B cell (primary cell): ENCODE measurements at regions not wholly inside any gene's neighbourhood (a gene's known extent, or its start where the extent isn't known, plus 50 kb on each side); places are given as distances from the start of the nearest gene placed in this dataset.

Experiments
- ATAC-seq: fragments of 200-7000 bp; cut with Tn5 transposase; one replicate; pipeline ENCODE4 v1.10.0; 2021; ENCODE audit warnings: low read depth, mild to moderate bottlenecking, moderate number of reproducible peaks, moderate library complexity
- CTCF ChIA-PET: fragments of 350-600 bp; sonication (Branson Sonifier 250); formaldehyde crosslinking; loops from one replicate; lab custom pipeline; 2021; ENCODE audit warnings: antibody characterized with exemption, inconsistent platforms; lab: Charles Lee
- POLR2A ChIA-PET: fragments of 350-600 bp; sonication (Branson Sonifier 250); formaldehyde crosslinking; loops from one replicate; lab custom pipeline; 2021; ENCODE audit warnings: antibody characterized with exemption; lab: Charles Lee
- DNase-seq: peaks from one replicate; pipeline ENCODE4 v3.0.0; 2013
- H2AFZ ChIP-seq: 2 replicates; pipeline ENCODE4 v1.6.1; 2012; ENCODE audit warnings: mild to moderate bottlenecking, low read depth, low read length; ENCODE audit not compliant: insufficient read depth, poor library complexity, severe bottlenecking
- H3K27ac ChIP-seq, 2 donors: 1 replicate in 1 of 2; 2 replicates in 1 of 2; pipeline ENCODE4 v1.5.1; 2012 to 2013; ENCODE audit warnings: low read length in 2 of 2, mild to moderate bottlenecking in 2 of 2, moderate library complexity in 1 of 2
- H3K27me3 ChIP-seq, 4 experiments: fragments of 200-600 bp in 1 of 4; sonication (generic) in 1 of 4; replicated peaks in 1 of 4; 1 replicate in 2 of 4; 2 replicates in 2 of 4; pipeline versions ENCODE4 v1.6.1 to v1.7.0; 2013 to 2016; ENCODE audit warnings: low read length in 3 of 4, mild to moderate bottlenecking in 2 of 4, mixed read lengths in 1 of 4, moderate library complexity in 1 of 4; ENCODE audit not compliant: insufficient read depth in 4 of 4, control insufficient read depth in 3 of 4; ENCODE audit errors: control extremely low read depth in 1 of 4
- H3K36me3 ChIP-seq, 2 experiments: replicated peaks in 1 of 2; 1 replicate in 1 of 2; 2 replicates in 1 of 2; pipeline versions ENCODE4 v1.6.1 to v1.7.1; 2013; ENCODE audit warnings: low read length in 1 of 2; ENCODE audit not compliant: insufficient read depth in 2 of 2, control insufficient read depth in 1 of 2; ENCODE audit errors: control extremely low read depth in 1 of 2, extremely low read depth in 1 of 2
- H3K4me1 ChIP-seq, 2 donors: fragments of 200-600 bp in 1 of 2; sonication (generic) in 1 of 2; 1 replicate in 1 of 2; 2 replicates in 1 of 2; pipeline versions ENCODE4 v1.5.1 to v1.6.1; 2013 to 2017; ENCODE audit warnings: low read length in 2 of 2; ENCODE audit not compliant: control insufficient read depth in 2 of 2, insufficient read depth in 2 of 2
- H3K4me2 ChIP-seq: replicated peaks from 2 replicates; pipeline ENCODE3; 2012; ENCODE audit warnings: mild to moderate bottlenecking, low read depth, low read length; ENCODE audit not compliant: poor library complexity, severe bottlenecking
- H3K4me3 ChIP-seq, 5 experiments: fragments of 200-600 bp in 1 of 5; sonication (generic) in 1 of 5; 1 replicate in 3 of 5; 2 replicates in 2 of 5; pipeline versions ENCODE4 v1.5.1 to v1.7.0; 2011 to 2016; ENCODE audit warnings: low read length in 4 of 5, mild to moderate bottlenecking in 4 of 5, low read depth in 2 of 5, control low read depth in 1 of 5, moderate library complexity in 1 of 5; ENCODE audit not compliant: insufficient read depth in 1 of 5; ENCODE audit errors: control extremely low read depth in 1 of 5, extremely low read depth in 1 of 5
- H3K79me2 ChIP-seq: fragments of 200-600 bp; sonication (generic); one replicate; pipeline ENCODE4 v1.6.0; 2016; ENCODE audit warnings: low read length; ENCODE audit not compliant: control insufficient read depth, insufficient read depth
- H3K9ac ChIP-seq: fragments of 200-600 bp; sonication (generic); 2 replicates; pipeline ENCODE4 v1.6.1; 2017; ENCODE audit warnings: mild to moderate bottlenecking, low read length, moderate library complexity
- H3K9me3 ChIP-seq, 3 donors: one replicate each; pipeline versions ENCODE4 v1.6.1 to v1.7.1; 2013; ENCODE audit warnings: low read length in 2 of 3; ENCODE audit not compliant: control insufficient read depth in 2 of 3, insufficient read depth in 1 of 3; ENCODE audit errors: control extremely low read depth in 1 of 3
- H4K20me1 ChIP-seq: 2 replicates; pipeline ENCODE4 v1.6.0; 2012; ENCODE audit warnings: mild to moderate bottlenecking, low read length; ENCODE audit not compliant: insufficient read depth, control insufficient read depth, poor library complexity, severe bottlenecking
- H3K27ac Mint-ChIP-seq: one replicate; pipeline ENCODE4 v1.8.0; 2021; ENCODE audit warnings: mixed read lengths
- H3K27me3 Mint-ChIP-seq: one replicate; pipeline ENCODE4 v1.8.0; 2021; ENCODE audit warnings: mixed read lengths
- H3K4me1 Mint-ChIP-seq: one replicate; pipeline ENCODE4 v1.8.0; 2021; ENCODE audit warnings: mixed read lengths
- H3K4me3 Mint-ChIP-seq: one replicate; pipeline ENCODE4 v1.8.0; 2021; ENCODE audit warnings: mixed read lengths
- H3K9me3 Mint-ChIP-seq: one replicate; pipeline ENCODE4 v1.8.0; 2022; ENCODE audit warnings: mixed read lengths; ENCODE audit not compliant: insufficient read depth
- CTCF ChIP-seq: fragments of 200-600 bp; IDR thresholded peaks from one replicate; pipeline ENCODE4 v1.8.0; 2022; ENCODE audit warnings: antibody characterized with exemption, mild to moderate bottlenecking
- EZH2 ChIP-seq: IDR thresholded peaks from 2 replicates; pipeline ENCODE4 v1.6.1; 2012; ENCODE audit warnings: borderline replicate concordance, low read depth, mild to moderate bottlenecking, moderate library complexity, low read length; ENCODE audit not compliant: insufficient read depth, poor library complexity, severe bottlenecking
- WGBS: methylation state at CpG from one replicate; pipeline ENCODE4 v1.1.5; 2013; ENCODE audit warnings: missing lambda C conversion rate; ENCODE audit not compliant: insufficient coverage; 5-methylcytosine and 5-hydroxymethylcytosine counted together
- intact Hi-C: fragments of 100-400 bp; cut with micrococcal nuclease; formaldehyde crosslinking; loops from one replicate; pipeline ENCODE4 v1.10.0; 2022

DNA sequence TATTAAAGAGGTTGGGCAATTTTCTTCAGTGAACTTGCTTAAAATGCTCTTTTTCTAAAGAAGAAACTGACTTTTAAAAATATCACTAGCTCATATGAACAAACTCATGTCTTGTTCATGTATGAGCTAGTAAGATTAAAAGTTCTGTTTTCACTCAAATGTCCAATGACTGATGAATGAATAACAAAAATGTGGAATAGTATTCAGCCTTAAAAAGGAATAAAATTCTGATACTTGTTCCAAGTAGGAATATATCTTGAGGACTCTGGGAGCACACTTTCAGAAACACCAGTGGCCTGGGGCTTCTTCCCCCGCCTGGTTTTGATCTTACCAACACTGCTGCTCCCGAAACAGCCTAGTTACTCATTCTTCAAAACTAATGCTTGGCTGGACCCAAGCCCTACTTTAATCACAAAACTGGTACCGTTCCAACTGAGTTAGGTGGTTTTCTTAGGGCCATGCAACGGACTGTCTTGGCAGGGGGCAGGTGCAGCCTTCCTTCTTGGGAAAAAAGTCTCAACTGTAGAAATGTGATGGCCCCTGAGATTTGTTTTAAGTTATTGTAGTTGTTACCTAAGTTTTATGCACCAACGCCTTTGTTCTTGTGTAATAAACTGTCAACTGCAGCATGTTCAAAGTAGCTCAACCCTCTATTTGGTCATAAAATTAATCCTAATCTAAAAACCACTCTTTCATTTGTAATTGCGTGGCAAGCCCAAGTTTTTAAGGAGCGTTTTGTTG lies 116.0 kb downstream of the ETS2 start:
- peaks cover 2% of the 10 kb centered on the region for H3K4me1 Mint-ChIP-seq
- Histone ChIP-seq H2AFZ (no peak overlapping the region), H3K4me2 (no peak overlapping the region), H4K20me1 (no peaks in the 10 kb centered on the region), H3K4me1 (no peaks in the 10 kb centered on the region), H3K4me3 (no peak overlapping the region), H3K27ac (no peak overlapping the region), H3K9me3 (peaks cover 0 to 9% (median 0%) of the 10 kb centered on the region in 3 donors), H3K79me2 (no peaks in the 10 kb centered on the region), H3K9ac (no peak overlapping the region), H3K27me3 (peaks cover 0 to 12% (median 0%) of the 10 kb centered on the region in 4 experiments), H3K36me3 (no peaks in the 10 kb centered on the region)
- H3K9me3 Mint-ChIP-seq: no peaks in the 10 kb centered on the region
- 96% methylated on average over 3 of the region's 7 CpGs for WGBS
- H3K27me3 Mint-ChIP-seq: peaks cover 33% of the 10 kb centered on the region
- no peak overlapping the region for H3K27ac Mint-ChIP-seq
- CTCF ChIA-PET: interaction anchor here (0.5 kb wide), 1 partner anchor 264 kb away, joined by 4 read pairs; no protein-coding TSS in a partner anchor
- no peak for TF ChIP-seq EZH2
- TF ChIP-seq CTCF: no peak
- POLR2A ChIA-PET: no interaction called here
- ATAC-seq: no peak
- intact Hi-C loops: no loop called here
- no peak overlapping the region for H3K4me3 Mint-ChIP-seq
- no peak for DNase-seq

DNA sequence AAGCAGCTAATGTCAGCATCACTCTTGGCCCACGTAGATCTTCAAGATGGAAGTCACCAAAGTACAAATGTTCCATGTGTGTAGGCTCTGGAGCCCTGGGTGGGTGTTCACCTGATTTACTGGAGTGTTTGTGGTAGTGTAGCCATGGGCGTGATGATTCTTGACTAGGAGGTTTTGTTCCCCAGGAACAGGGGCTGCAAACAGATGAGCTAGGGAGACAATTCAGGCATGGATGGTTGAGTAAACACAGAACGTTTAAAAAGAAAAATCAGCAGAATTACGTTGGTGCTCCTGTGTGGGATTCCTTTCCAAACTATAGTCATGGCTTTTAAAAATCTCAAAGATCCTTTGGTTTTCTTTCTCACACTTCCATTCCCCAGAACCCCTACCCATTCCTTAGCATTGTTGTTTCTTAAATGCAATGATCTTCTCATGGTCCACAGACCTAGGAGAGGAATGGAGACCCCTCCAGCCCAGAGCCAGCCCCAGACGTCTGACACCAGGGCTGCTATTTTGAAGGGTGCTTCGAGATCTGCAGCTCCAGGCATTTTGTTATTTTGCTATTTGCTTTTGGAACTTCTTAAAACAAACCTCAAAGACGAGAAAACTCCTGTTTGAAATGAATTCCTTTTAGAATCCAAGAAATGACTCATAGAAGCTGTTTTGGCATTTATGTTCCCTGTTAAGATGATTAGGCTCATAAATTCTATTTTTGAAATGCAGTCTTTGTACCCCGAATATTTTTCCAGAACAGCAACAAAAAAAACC lies 115.1 kb downstream of the ETS2 start:
- Histone ChIP-seq H3K36me3 (no peaks in the 10 kb centered on the region), H3K79me2 (no peaks in the 10 kb centered on the region), H2AFZ (no peak overlapping the region), H3K27ac (no peak overlapping the region), H4K20me1 (no peaks in the 10 kb centered on the region), H3K27me3 (peaks cover 0 to 9% (median 0%) of the 10 kb centered on the region in 4 experiments), H3K9ac (no peak overlapping the region), H3K9me3 (peaks cover 0 to 6% (median 0%) of the 10 kb centered on the region in 3 donors), H3K4me2 (no peak overlapping the region), H3K4me3 (no peak overlapping the region), H3K4me1 (no peaks in the 10 kb centered on the region)
- no peaks in the 10 kb centered on the region for H3K9me3 Mint-ChIP-seq
- 40% methylated on average over 5 of the region's 8 CpGs for WGBS
- no peak for DNase-seq
- ChIA-PET CTCF (interaction anchor here (0.5 kb wide), 1 partner anchor 265 kb away, joined by 4 read pairs; no protein-coding TSS in a partner anchor), POLR2A (no interaction called here)
- intact Hi-C loops: no loop called here
- peaks cover under 1% of the 10 kb centered on the region for H3K4me1 Mint-ChIP-seq
- H3K27ac Mint-ChIP-seq: no peak overlapping the region
- peaks cover 29% of the 10 kb centered on the region for H3K27me3 Mint-ChIP-seq
- H3K4me3 Mint-ChIP-seq: no peak overlapping the region
- TF ChIP-seq EZH2 (no peak), CTCF (no peak)
- ATAC-seq: no peak
